ENCODE measurements at regions not wholly inside any gene's neighbourhood (a gene's known extent, or its start where the extent isn't known, plus 50 kb on each side); places are given as distances from the start of the nearest gene placed in this dataset.

DNA sequence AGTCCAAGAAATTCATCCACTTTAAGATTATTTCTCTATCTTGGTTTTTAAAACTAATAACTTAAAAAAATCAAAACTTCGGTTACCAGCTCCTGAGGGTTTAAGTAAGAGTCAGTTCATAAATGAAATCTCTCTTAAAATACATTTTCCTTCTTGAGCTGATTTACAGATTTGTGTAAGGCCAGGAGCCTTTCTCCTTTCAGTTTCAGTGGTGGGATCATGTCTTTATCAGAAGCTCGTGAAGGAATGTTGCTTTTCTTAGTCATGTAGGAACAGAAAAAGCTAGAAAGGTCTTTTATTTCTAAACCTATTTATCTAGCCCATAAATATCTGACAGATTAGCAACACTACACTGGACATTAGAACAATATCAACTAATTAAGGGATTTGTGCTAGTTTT lies 390.2 kb downstream of the GPATCH2 start:
- Histone ChIP-seq H3K36me3 (ENCODE audit: insufficient read depth, low read length) (no peaks in the 10 kb centered on the region), H4K20me1 (ENCODE audit: insufficient read depth, low read length) (no peaks in the 10 kb centered on the region), H3K27ac (ENCODE audit: low read depth, low read length, poor library complexity, severe bottlenecking) (no peak overlapping the region), H3K4me1 (ENCODE audit: insufficient read depth, low read length, poor library complexity, severe bottlenecking) (no peaks in the 10 kb centered on the region), H2AFZ (ENCODE audit: low read length) (no peak overlapping the region), H3K9me2 (ENCODE audit: insufficient read depth, low read length) (no peaks in the 10 kb centered on the region), H3K9me3 (ENCODE audit: low read length) (no peaks in the 10 kb centered on the region), H3K4me2 (ENCODE audit: low read length) (no peak overlapping the region), H3K4me3 (ENCODE audit: low read depth, low read length, poor library complexity, severe bottlenecking) (no peak overlapping the region), H3K79me2 (ENCODE audit: insufficient read depth, low read depth, low read length) (no peaks in the 10 kb centered on the region)
- TF ChIP-seq, protein P1, sequence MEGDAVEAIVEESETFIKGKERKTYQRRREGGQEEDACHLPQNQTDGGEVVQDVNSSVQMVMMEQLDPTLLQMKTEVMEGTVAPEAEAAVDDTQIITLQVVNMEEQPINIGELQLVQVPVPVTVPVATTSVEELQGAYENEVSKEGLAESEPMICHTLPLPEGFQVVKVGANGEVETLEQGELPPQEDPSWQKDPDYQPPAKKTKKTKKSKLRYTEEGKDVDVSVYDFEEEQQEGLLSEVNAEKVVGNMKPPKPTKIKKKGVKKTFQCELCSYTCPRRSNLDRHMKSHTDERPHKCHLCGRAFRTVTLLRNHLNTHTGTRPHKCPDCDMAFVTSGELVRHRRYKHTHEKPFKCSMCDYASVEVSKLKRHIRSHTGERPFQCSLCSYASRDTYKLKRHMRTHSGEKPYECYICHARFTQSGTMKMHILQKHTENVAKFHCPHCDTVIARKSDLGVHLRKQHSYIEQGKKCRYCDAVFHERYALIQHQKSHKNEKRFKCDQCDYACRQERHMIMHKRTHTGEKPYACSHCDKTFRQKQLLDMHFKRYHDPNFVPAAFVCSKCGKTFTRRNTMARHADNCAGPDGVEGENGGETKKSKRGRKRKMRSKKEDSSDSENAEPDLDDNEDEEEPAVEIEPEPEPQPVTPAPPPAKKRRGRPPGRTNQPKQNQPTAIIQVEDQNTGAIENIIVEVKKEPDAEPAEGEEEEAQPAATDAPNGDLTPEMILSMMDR (conservative IDR thresholded peaks at IDR 0.05; ENCODE audit: low read length), result no peak
- no peak for TF ChIP-seq EZH2phosphoT487 (IDR thresholded peaks at IDR 0.05; ENCODE audit: borderline replicate concordance, low read depth, low read length)
- ChIA-PET CTCF (ENCODE audit: unreplicated experiment) (no interaction called here), POLR2A (no interaction called here)
- intact Hi-C loops (cut with micrococcal nuclease; ENCODE audit: unreplicated experiment), result no loop called here
- no peak for DNase-seq (ENCODE audit: low spot score)
- BruUV-seq (replicated peaks), result no TSS peak

DNA sequence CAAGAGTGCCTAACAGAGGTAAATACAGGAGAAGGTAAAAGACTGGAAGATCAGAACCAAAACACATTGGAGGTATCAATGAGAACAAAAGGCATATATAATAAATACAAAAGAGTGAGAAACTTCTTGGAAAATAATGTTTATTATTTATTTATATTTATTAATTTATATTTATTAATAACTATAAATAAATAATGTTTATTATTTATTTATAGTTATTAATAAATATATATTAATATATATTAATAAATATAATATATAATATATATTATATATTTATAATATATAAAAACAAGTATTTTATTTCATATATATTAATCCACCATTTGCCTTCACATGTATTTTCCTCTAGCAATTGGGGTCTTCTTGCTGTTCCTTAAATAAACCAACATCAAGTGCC lies 391.9 kb downstream of the GPATCH2 start:
- Histone ChIP-seq H4K20me1 (ENCODE audit: insufficient read depth, low read length) (no peaks in the 10 kb centered on the region), H3K9me3 (ENCODE audit: low read length) (no peaks in the 10 kb centered on the region), H3K36me3 (ENCODE audit: insufficient read depth, low read length) (no peaks in the 10 kb centered on the region), H2AFZ (ENCODE audit: low read length) (no peak overlapping the region), H3K27ac (ENCODE audit: low read depth, low read length, poor library complexity, severe bottlenecking) (no peak overlapping the region), H3K4me1 (ENCODE audit: insufficient read depth, low read length, poor library complexity, severe bottlenecking) (no peaks in the 10 kb centered on the region), H3K79me2 (ENCODE audit: insufficient read depth, low read depth, low read length) (no peaks in the 10 kb centered on the region), H3K9me2 (ENCODE audit: insufficient read depth, low read length) (no peaks in the 10 kb centered on the region), H3K4me3 (ENCODE audit: low read depth, low read length, poor library complexity, severe bottlenecking) (no peak overlapping the region), H3K4me2 (ENCODE audit: low read length) (no peak overlapping the region)
- intact Hi-C loops (cut with micrococcal nuclease; ENCODE audit: unreplicated experiment), result no loop called here
- CTCF ChIA-PET (ENCODE audit: unreplicated experiment), result no interaction called here
- DNase-seq (ENCODE audit: low spot score), result no peak
- no TSS peak for BruUV-seq (replicated peaks)
- POLR2A ChIA-PET, result no interaction called here
- TF ChIP-seq, protein P1 (conservative IDR thresholded peaks at IDR 0.05; ENCODE audit: low read length), result no peak
- no peak for TF ChIP-seq EZH2phosphoT487 (IDR thresholded peaks at IDR 0.05; ENCODE audit: borderline replicate concordance, low read depth, low read length)

GRCh38 chr1:217230412-217230811 lies 400.5 kb downstream of the GPATCH2 start:
- Histone ChIP-seq H3K27ac (ENCODE audit: low read depth, low read length, poor library complexity, severe bottlenecking) (no peak overlapping the region), H3K4me3 (ENCODE audit: low read depth, low read length, poor library complexity, severe bottlenecking) (no peak overlapping the region), H3K9me2 (ENCODE audit: insufficient read depth, low read length) (no peaks in the 10 kb centered on the region), H3K4me1 (ENCODE audit: insufficient read depth, low read length, poor library complexity, severe bottlenecking) (no peaks in the 10 kb centered on the region), H4K20me1 (ENCODE audit: insufficient read depth, low read length) (no peaks in the 10 kb centered on the region), H3K36me3 (ENCODE audit: insufficient read depth, low read length) (no peaks in the 10 kb centered on the region), H3K9me3 (ENCODE audit: low read length) (no peaks in the 10 kb centered on the region), H3K4me2 (ENCODE audit: low read length) (no peak overlapping the region), H3K79me2 (ENCODE audit: insufficient read depth, low read depth, low read length) (no peaks in the 10 kb centered on the region), H2AFZ (ENCODE audit: low read length) (no peak overlapping the region)
- TF ChIP-seq, protein P1 (conservative IDR thresholded peaks at IDR 0.05; ENCODE audit: low read length), result no peak
- TF ChIP-seq EZH2phosphoT487 (IDR thresholded peaks at IDR 0.05; ENCODE audit: borderline replicate concordance, low read depth, low read length), result no peak
- intact Hi-C loops (cut with micrococcal nuclease; ENCODE audit: unreplicated experiment), result no loop called here
- no peak for DNase-seq (ENCODE audit: low spot score)
- no TSS peak for BruUV-seq (replicated peaks)
- CTCF ChIA-PET (ENCODE audit: unreplicated experiment), result no interaction called here
- POLR2A ChIA-PET, result no interaction called here

Data from OCI-LY7 (cell line).